ENCODE measurements at regions not wholly inside any gene's neighbourhood (a gene's known extent, or its start where the extent isn't known, plus 50 kb on each side); places are given as distances from the start of the nearest gene placed in this dataset.

GRCh38 chr3:177992993-177993970, 543.0 kb upstream of the KCNMB2 start:
- DNase-seq (ENCODE audit: low spot score) = no peak

GRCh38 chr3:177994976-177995375, 541.3 kb upstream of the KCNMB2 start:
- DNase-seq (ENCODE audit: low spot score) = no peak

GRCh38 chr3:177995381-177996085, 540.7 kb upstream of the KCNMB2 start:
- no peak for DNase-seq (ENCODE audit: low spot score)

GRCh38 chr3:178001670-178002101, 534.5 kb upstream of the KCNMB2 start:
- DNase-seq (ENCODE audit: low spot score) = no peak

- no peak for DNase-seq (ENCODE audit: low spot score)
Observed at GRCh38 chr3:178002113-178002512, 534.1 kb upstream of the KCNMB2 start.

- no peak for DNase-seq (ENCODE audit: low spot score)
Observed at GRCh38 chr3:178003756-178004155, 532.5 kb upstream of the KCNMB2 start.

- no peak for DNase-seq (ENCODE audit: low spot score)
Observed at GRCh38 chr3:178005961-178006360, 530.3 kb upstream of the KCNMB2 start.

- DNase-seq (ENCODE audit: low spot score) = no peak
Observed at GRCh38 chr3:178010306-178010705, 525.9 kb upstream of the KCNMB2 start.

GRCh38 chr3:178019645-178020044, 516.6 kb upstream of the KCNMB2 start:
- DNase-seq (ENCODE audit: low spot score) = no peak

GRCh38 chr3:178022599-178022998, 513.6 kb upstream of the KCNMB2 start:
- no peak for DNase-seq (ENCODE audit: low spot score)

GRCh38 chr3:178028933-178029332, 507.3 kb upstream of the KCNMB2 start:
- no peak for DNase-seq (ENCODE audit: low spot score)

- DNase-seq (ENCODE audit: low spot score) = no peak
Observed at GRCh38 chr3:178036451-178037144, 499.6 kb upstream of the KCNMB2 start.

GRCh38 chr3:178041931-178042330, 494.3 kb upstream of the KCNMB2 start:
- no peak for DNase-seq (ENCODE audit: low spot score)

GRCh38 chr3:178042376-178042775, 493.9 kb upstream of the KCNMB2 start:
- no peak for DNase-seq (ENCODE audit: low spot score)

- no peak for DNase-seq (ENCODE audit: low spot score)
Observed at GRCh38 chr3:178043084-178043483, 493.2 kb upstream of the KCNMB2 start.

- no peak for DNase-seq (ENCODE audit: low spot score)
Observed at GRCh38 chr3:178044320-178044719, 491.9 kb upstream of the KCNMB2 start.

GRCh38 chr3:178047496-178047895, 488.7 kb upstream of the KCNMB2 start:
- DNase-seq (ENCODE audit: low spot score) = no peak

- DNase-seq (ENCODE audit: low spot score) = no peak
Observed at GRCh38 chr3:178048768-178049167, 487.5 kb upstream of the KCNMB2 start.

GRCh38 chr3:178054471-178054870, 481.8 kb upstream of the KCNMB2 start:
- DNase-seq (ENCODE audit: low spot score) = no peak

- DNase-seq (ENCODE audit: low spot score) = no peak
Observed at GRCh38 chr3:178055939-178056338, 480.3 kb upstream of the KCNMB2 start.

- DNase-seq (ENCODE audit: low spot score) = no peak
Observed at GRCh38 chr3:178056868-178057267, 479.4 kb upstream of the KCNMB2 start.

- DNase-seq (ENCODE audit: low spot score) = no peak
Observed at GRCh38 chr3:178058629-178059028, 477.6 kb upstream of the KCNMB2 start.

Data from cerebellar cortex (tissue), 1 donor.